WTC11 (cell line): ENCODE measurements at regions not wholly inside any gene's neighbourhood (a gene's known extent, or its start where the extent isn't known, plus 50 kb on each side); places are given as distances from the start of the nearest gene placed in this dataset.

Experiments
- ATAC-seq: fragments of 200-7000 bp; cut with Tn5 transposase; 2 replicates; pipeline ENCODE4 v1.10.0; 2021; ENCODE audit warnings: mild to moderate bottlenecking, moderate library complexity
- CTCF ChIA-PET: fragments of 300-600 bp; sonication (Branson Sonifier 250); formaldehyde crosslinking; loops from one replicate; lab custom pipeline; 2021; ENCODE audit warnings: antibody characterized with exemption; lab: Charles Lee
- POLR2A ChIA-PET: fragments of 350-600 bp; sonication (Branson Sonifier 250); formaldehyde crosslinking; loops from one replicate; lab custom pipeline; 2021; ENCODE audit warnings: antibody characterized with exemption; lab: Charles Lee
- DNase-seq: peaks from one replicate; pipeline ENCODE4 v3.0.0; 2021; ENCODE audit warnings: low spot score
- H3K27ac Mint-ChIP-seq: 2 replicates; pipeline ENCODE4 v1.8.0; 2021; ENCODE audit warnings: mixed read lengths
- H3K27me3 Mint-ChIP-seq: 2 replicates; pipeline ENCODE4 v1.8.0; 2021; ENCODE audit warnings: low read depth, mild to moderate bottlenecking, moderate library complexity, mixed read lengths
- H3K36me3 Mint-ChIP-seq: 2 replicates; pipeline ENCODE4 v1.8.0; 2021; ENCODE audit warnings: mixed read lengths
- H3K4me1 Mint-ChIP-seq: 2 replicates; pipeline ENCODE4 v1.8.0; 2022; ENCODE audit warnings: mixed read lengths
- H3K4me3 Mint-ChIP-seq: 2 replicates; pipeline ENCODE4 v1.8.0; 2021; ENCODE audit warnings: mild to moderate bottlenecking, moderate library complexity, mixed read lengths
- H3K9me3 Mint-ChIP-seq: 2 replicates; pipeline ENCODE4 v1.8.0; 2021; ENCODE audit warnings: mixed read lengths
- ATF3 ChIP-seq: sonication (generic); formaldehyde crosslinking; conservative IDR thresholded peaks from 2 replicates; pipeline ENCODE4 v1.8.1; 2022; ENCODE audit warnings: mild to moderate bottlenecking, missing genetic modification reagents
- ETV6 ChIP-seq: sonication (generic); formaldehyde crosslinking; IDR thresholded peaks from 2 replicates; pipeline ENCODE4 v1.8.1; 2022; ENCODE audit warnings: mild to moderate bottlenecking, missing genetic modification reagents
- FOXJ3 ChIP-seq: sonication (generic); formaldehyde crosslinking; IDR thresholded peaks from 2 replicates; pipeline ENCODE4 v1.9.0; 2021; ENCODE audit warnings: missing genetic modification reagents, mild to moderate bottlenecking, borderline replicate concordance
- FOXP4 ChIP-seq: sonication (generic); formaldehyde crosslinking; IDR thresholded peaks from 2 replicates; pipeline ENCODE4 v1.8.0; 2022; ENCODE audit warnings: mild to moderate bottlenecking, missing genetic modification reagents
- GABPB1 ChIP-seq: sonication (generic); formaldehyde crosslinking; IDR thresholded peaks from 2 replicates; pipeline ENCODE4 v1.8.1; 2023; ENCODE audit warnings: mild to moderate bottlenecking, missing genetic modification reagents
- GTF2I ChIP-seq: fragments of 250-450 bp; sonication (Bioruptor Pico); conservative IDR thresholded peaks from 2 replicates; pipeline ENCODE4 v1.4.0; 2021; ENCODE audit warnings: mild to moderate bottlenecking
- MYBL2 ChIP-seq: sonication (generic); formaldehyde crosslinking; IDR thresholded peaks from 2 replicates; pipeline ENCODE4 v1.8.1; 2023; ENCODE audit warnings: mild to moderate bottlenecking, moderate library complexity, missing genetic modification reagents
- NFATC4 ChIP-seq: fragments of 250-450 bp; sonication (Bioruptor Pico); IDR thresholded peaks from 2 replicates; pipeline ENCODE4 v1.9.0; 2021; ENCODE audit warnings: mild to moderate bottlenecking
- NFYB ChIP-seq: sonication (generic); formaldehyde crosslinking; conservative IDR thresholded peaks from 2 replicates; pipeline ENCODE4 v1.8.0; 2022; ENCODE audit warnings: low read depth, missing genetic modification reagents
- NR2C2 ChIP-seq: sonication (generic); formaldehyde crosslinking; IDR thresholded peaks from 2 replicates; pipeline ENCODE4 v1.8.0; 2022; ENCODE audit warnings: mild to moderate bottlenecking, missing genetic modification reagents
- OVOL2 ChIP-seq: fragments of 250-450 bp; sonication (Bioruptor Pico); IDR thresholded peaks from 2 replicates; pipeline ENCODE4 v1.9.0; 2021; ENCODE audit warnings: mild to moderate bottlenecking, borderline replicate concordance
- RELA ChIP-seq: sonication (generic); formaldehyde crosslinking; IDR thresholded peaks from 2 replicates; pipeline ENCODE4 v1.8.1; 2022; ENCODE audit warnings: missing genetic modification reagents, mild to moderate bottlenecking, borderline replicate concordance
- TCF7 ChIP-seq: sonication (generic); formaldehyde crosslinking; IDR thresholded peaks from 2 replicates; pipeline ENCODE4 v1.8.0; 2022; ENCODE audit warnings: mild to moderate bottlenecking, low read depth, missing genetic modification reagents, moderate library complexity
- ZNF138 ChIP-seq: sonication (generic); formaldehyde crosslinking; conservative IDR thresholded peaks from 2 replicates; pipeline ENCODE4 v1.8.1; 2022; ENCODE audit warnings: mild to moderate bottlenecking, moderate library complexity, missing genetic modification reagents
- ZNF263 ChIP-seq: sonication (generic); formaldehyde crosslinking; IDR thresholded peaks from 2 replicates; pipeline ENCODE4 v1.8.1; 2022; ENCODE audit warnings: low read depth, mild to moderate bottlenecking, moderate library complexity, missing genetic modification reagents
- ZNF317 ChIP-seq: sonication (generic); formaldehyde crosslinking; IDR thresholded peaks from 2 replicates; pipeline ENCODE4 v1.8.1; 2023; ENCODE audit warnings: low read depth, mild to moderate bottlenecking, moderate library complexity, missing genetic modification reagents, borderline replicate concordance
- ZNF423 ChIP-seq: fragments of 250-450 bp; sonication (Bioruptor Pico); IDR thresholded peaks from 2 replicates; pipeline ENCODE4 v2.1.2; 2022; ENCODE audit warnings: mild to moderate bottlenecking, moderate library complexity
- ZNF425 ChIP-seq: fragments of 250-450 bp; sonication (Bioruptor Pico); conservative IDR thresholded peaks from 2 replicates; pipeline ENCODE4 v1.9.0; 2021; ENCODE audit warnings: mild to moderate bottlenecking
- TF ChIP-seq, protein P1 (sequence below): fragments of 250-450 bp; sonication (Bioruptor Pico); IDR thresholded peaks from 2 replicates; pipeline ENCODE4 v1.9.0; 2021; ENCODE audit warnings: mild to moderate bottlenecking
- TF ChIP-seq, protein P2 (sequence below): fragments of 200-600 bp; IDR thresholded peaks from 2 replicates; pipeline ENCODE4 v1.8.0; 2022; ENCODE audit warnings: antibody characterized with exemption
- TF ChIP-seq, protein P3 (sequence below): sonication (generic); formaldehyde crosslinking; IDR thresholded peaks from 2 replicates; pipeline ENCODE4 v1.8.0; 2022; ENCODE audit warnings: mild to moderate bottlenecking, missing genetic modification reagents

GRCh38 chr10:121134711-121135110 lies 283.5 kb downstream of the WDR11 start:
- Mint-ChIP-seq H3K36me3 (no peaks in the 10 kb centered on the region), H3K27me3 (no peaks in the 10 kb centered on the region), H3K4me3 (no peak overlapping the region), H3K9me3 (no peaks in the 10 kb centered on the region), H3K4me1 (peaks cover 7% of the 10 kb centered on the region), H3K27ac (no peak overlapping the region)
- DNase-seq = no peak
- TF ChIP-seq NR2C2 (CRISPR knock-in tag) = no peak
- TF ChIP-seq, protein P1, sequence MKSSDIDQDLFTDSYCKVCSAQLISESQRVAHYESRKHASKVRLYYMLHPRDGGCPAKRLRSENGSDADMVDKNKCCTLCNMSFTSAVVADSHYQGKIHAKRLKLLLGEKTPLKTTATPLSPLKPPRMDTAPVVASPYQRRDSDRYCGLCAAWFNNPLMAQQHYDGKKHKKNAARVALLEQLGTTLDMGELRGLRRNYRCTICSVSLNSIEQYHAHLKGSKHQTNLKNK (CRISPR knock-in tag) = no peak
- no peak for TF ChIP-seq ETV6 (CRISPR knock-in tag)
- no peak for TF ChIP-seq ZNF317
- TF ChIP-seq ZNF423 (CRISPR knock-in tag) = no peak
- TF ChIP-seq GTF2I (CRISPR knock-in tag) = no peak
- no peak for ATAC-seq
- ChIA-PET POLR2A (no interaction called here), CTCF (interaction anchor here (1.2 kb wide), 1 partner anchor 191 kb away, joined by 3 read pairs; no protein-coding TSS in a partner anchor)

GRCh38 chr10:121135512-121135911 lies 284.4 kb downstream of the WDR11 start:
- Mint-ChIP-seq H3K27ac (no peak overlapping the region), H3K36me3 (no peaks in the 10 kb centered on the region), H3K4me1 (peaks cover 7% of the 10 kb centered on the region), H3K27me3 (no peaks in the 10 kb centered on the region), H3K4me3 (no peak overlapping the region), H3K9me3 (no peaks in the 10 kb centered on the region)
- DNase-seq (no peak), ATAC-seq (no peak)
- CTCF ChIA-PET = no interaction called here
- TF ChIP-seq TCF7 (CRISPR knock-in tag) (no peak), GTF2I (CRISPR knock-in tag) (peak; percentile 79)
- POLR2A ChIA-PET = no interaction called here

- Mint-ChIP-seq H3K4me1 (peaks cover 7% of the 10 kb centered on the region), H3K27me3 (no peaks in the 10 kb centered on the region), H3K9me3 (peaks cover 14% of the 10 kb centered on the region), H3K27ac (no peak overlapping the region), H3K4me3 (no peak overlapping the region), H3K36me3 (no peaks in the 10 kb centered on the region; the same call in 1 of the 2 replicates)
- ATAC-seq (no peak), DNase-seq (no peak)
- ChIA-PET POLR2A (interaction anchor here (0.6 kb wide), 1 partner anchor 1996 kb away, joined by 4 read pairs; no protein-coding TSS in a partner anchor), CTCF (interaction anchor here (0.9 kb wide), 1 partner anchor 526 kb away, joined by 4 read pairs; no protein-coding TSS in a partner anchor)
- no peak for TF ChIP-seq ZNF263
- no peak for TF ChIP-seq ATF3 (CRISPR knock-in tag)
- TF ChIP-seq, all 79 proteins: peak for 0
These were observed 286.4 kb downstream of the WDR11 start for GRCh38 chr10:121137533-121137932.

- H3K9me3 Mint-ChIP-seq = peaks cover 21% of the 10 kb centered on the region
- no peak for ATAC-seq
- ChIA-PET POLR2A (no interaction called here), CTCF (no interaction called here)
- H3K36me3 Mint-ChIP-seq = peaks cover 7% of the 10 kb centered on the region
- H3K4me1 Mint-ChIP-seq = peaks cover 7% of the 10 kb centered on the region
- H3K27me3 Mint-ChIP-seq = peaks cover 5% of the 10 kb centered on the region; the same call in 1 of the 2 replicates
- H3K27ac Mint-ChIP-seq = no peak overlapping the region
- H3K4me3 Mint-ChIP-seq = no peak overlapping the region
- no peak for DNase-seq
- no peak for TF ChIP-seq GTF2I (CRISPR knock-in tag)
- no peak for TF ChIP-seq MYBL2 (CRISPR knock-in tag)
- TF ChIP-seq NFATC4 (CRISPR knock-in tag) = no peak
- no peak for TF ChIP-seq ZNF425 (CRISPR knock-in tag)
- TF ChIP-seq NFYB (CRISPR knock-in tag) = no peak
- TF ChIP-seq FOXP4 (CRISPR knock-in tag) = no peak
- TF ChIP-seq, protein P2, sequence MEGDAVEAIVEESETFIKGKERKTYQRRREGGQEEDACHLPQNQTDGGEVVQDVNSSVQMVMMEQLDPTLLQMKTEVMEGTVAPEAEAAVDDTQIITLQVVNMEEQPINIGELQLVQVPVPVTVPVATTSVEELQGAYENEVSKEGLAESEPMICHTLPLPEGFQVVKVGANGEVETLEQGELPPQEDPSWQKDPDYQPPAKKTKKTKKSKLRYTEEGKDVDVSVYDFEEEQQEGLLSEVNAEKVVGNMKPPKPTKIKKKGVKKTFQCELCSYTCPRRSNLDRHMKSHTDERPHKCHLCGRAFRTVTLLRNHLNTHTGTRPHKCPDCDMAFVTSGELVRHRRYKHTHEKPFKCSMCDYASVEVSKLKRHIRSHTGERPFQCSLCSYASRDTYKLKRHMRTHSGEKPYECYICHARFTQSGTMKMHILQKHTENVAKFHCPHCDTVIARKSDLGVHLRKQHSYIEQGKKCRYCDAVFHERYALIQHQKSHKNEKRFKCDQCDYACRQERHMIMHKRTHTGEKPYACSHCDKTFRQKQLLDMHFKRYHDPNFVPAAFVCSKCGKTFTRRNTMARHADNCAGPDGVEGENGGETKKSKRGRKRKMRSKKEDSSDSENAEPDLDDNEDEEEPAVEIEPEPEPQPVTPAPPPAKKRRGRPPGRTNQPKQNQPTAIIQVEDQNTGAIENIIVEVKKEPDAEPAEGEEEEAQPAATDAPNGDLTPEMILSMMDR = no peak
- no peak for TF ChIP-seq OVOL2 (CRISPR knock-in tag)
- TF ChIP-seq GABPB1 (CRISPR knock-in tag) = no peak
- TF ChIP-seq RELA (CRISPR knock-in tag) = no peak
- no peak for TF ChIP-seq ZNF317
- TF ChIP-seq ZNF138 (CRISPR knock-in tag) = no peak
- no peak for TF ChIP-seq FOXJ3 (CRISPR knock-in tag)
- TF ChIP-seq, protein P3, sequence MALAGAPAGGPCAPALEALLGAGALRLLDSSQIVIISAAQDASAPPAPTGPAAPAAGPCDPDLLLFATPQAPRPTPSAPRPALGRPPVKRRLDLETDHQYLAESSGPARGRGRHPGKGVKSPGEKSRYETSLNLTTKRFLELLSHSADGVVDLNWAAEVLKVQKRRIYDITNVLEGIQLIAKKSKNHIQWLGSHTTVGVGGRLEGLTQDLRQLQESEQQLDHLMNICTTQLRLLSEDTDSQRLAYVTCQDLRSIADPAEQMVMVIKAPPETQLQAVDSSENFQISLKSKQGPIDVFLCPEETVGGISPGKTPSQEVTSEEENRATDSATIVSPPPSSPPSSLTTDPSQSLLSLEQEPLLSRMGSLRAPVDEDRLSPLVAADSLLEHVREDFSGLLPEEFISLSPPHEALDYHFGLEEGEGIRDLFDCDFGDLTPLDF (CRISPR knock-in tag) = no peak
These were observed 287.1 kb downstream of the WDR11 start for GRCh38 chr10:121138112-121138860.
